ENCODE measurements at regions not wholly inside any gene's neighbourhood (a gene's known extent, or its start where the extent isn't known, plus 50 kb on each side); places are given as distances from the start of the nearest gene placed in this dataset.
A peak's percentile ranks its signal among the peaks of the same experiment; 100 is the strongest.
"Not testable (repeated sequence)": the region's sequence is repeated elsewhere in the genome, so short reads cannot be mapped to it uniquely, and the experiment has no call there.

GRCh38 chr14:22232933-22233332 lies 356.1 kb downstream of the DAD1 start:
- DNase-seq: no peak

DNA sequence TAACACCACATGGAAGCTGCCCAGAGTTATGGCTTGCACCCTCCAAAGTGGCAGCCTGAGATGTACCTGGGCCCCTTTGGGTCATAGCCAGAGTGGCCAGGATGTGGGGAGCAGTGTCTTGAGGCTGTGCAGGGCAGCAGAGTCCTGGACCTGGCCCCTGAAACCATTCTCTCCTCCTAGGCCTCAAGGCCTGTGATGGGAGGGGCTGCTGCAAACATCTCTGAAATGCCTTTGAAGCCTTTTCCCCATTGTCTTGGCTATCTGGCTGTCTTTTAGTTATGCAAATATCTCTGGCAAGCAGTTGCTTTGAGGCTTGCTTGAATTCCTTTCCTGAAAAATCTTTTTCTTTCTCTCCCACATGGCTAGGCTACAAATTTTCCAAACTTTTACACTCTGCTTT lies 356.5 kb downstream of the DAD1 start:
- no peak for DNase-seq

DNA sequence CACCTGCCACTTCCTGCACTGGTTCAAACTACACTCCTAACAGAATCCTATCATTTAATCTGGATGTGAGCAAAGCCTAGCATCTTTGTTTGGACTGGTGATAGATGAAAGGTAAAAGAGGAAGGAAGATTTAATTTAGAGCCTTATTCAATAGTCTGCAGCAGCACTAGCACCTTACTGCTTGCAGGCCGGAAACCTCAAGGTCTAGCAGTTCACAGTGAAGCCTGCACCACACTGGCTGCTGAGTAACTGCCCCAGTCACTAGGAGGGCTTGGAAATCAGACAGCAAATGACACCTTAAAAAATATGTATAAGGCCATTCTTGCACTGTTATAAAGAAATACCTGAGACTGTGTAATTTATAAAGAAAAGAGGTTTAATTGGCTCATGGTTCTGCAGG lies 358.0 kb downstream of the DAD1 start:
- DNase-seq: peak; percentile 44

DNA sequence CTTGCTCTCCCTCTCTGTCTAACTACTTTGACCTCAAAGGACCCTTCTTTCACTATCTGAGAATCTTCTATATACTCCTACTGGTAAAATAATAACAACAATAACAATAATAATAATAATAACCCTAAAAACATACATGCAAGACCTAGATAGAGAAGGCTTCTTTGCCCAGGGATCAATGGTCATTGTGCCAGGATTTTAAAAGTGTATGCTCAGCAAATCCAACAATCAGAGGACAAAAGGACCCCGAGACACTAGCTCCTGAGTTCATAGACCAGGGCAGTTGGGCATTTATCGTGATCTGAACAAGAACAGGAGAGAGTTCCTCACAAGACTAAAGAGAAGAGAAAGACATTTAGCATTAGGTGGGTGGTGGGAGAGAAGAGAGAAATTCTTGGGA lies 358.5 kb downstream of the DAD1 start:
- no peak for DNase-seq

DNA sequence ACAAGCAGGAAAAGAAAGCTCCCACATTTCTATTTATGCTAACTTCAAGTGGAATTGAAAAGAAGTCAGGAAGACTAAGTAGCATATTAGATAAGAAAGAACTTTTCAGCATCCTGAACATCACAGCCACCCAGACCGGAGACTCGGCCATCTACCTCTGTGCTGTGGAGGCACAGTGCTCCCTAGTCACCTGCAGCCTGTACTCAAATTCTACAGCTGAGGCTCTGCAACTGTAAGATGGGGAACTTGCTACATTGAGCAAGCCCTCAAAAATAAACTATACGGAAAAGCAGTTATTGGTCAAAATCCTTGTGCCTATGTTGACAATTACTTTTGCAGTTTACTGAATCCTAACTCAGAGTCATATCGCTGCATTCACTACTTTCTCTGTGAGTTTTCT lies 361.9 kb downstream of the DAD1 start:
- no peak for DNase-seq

DNA sequence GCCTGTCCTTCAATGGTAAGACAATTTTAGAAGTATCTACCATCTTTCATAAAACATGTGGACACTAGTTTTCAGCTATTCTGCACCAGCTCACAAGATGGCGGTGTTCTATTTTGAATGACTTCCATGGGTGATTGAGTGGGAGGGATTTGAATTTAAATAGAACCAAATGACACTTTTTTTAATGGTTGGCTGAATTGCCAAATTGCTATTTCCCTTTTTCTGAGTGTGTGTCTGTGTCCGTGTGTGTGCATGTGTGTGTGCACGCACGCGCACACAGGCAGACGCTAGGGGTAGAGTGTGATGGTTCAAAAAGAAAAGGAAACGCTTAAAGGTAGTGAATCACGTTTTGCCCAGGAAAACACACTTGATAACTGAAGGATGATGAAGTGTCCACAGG lies 362.6 kb downstream of the DAD1 start:
- peak; percentile 49 for DNase-seq

DNA sequence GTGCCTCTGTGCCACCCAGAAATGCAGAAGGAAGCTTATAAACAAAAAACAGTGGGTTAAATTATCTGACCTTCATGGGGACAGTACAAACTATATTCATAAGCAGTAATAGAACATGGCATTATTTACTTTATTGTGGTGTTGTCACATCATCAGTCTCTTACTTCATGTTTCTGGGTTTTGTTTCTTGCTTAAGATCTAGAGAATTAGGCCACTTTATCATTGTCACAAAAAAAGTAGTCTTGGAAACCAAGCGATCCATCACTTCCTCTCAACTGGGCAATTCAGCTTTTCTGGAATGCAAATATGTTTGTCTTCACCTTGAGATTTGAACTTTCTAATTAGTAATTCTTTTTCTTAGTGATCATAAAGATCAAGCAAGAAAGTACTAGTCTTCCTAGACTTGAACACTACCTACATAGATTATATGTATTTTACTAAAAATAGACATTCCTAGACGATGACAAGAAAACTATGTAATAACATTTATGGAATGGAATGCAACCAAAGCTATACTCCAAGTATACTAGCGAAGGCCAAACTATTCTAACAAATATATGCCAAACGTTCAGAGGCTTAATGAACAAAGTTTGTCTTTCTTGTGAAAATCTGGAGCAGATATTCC lies 363.4 kb downstream of the DAD1 start:
- DNase-seq: no peak

- no peak for DNase-seq
Observed at GRCh38 chr14:22221508-22221907, 367.5 kb downstream of the DAD1 start.

DNA sequence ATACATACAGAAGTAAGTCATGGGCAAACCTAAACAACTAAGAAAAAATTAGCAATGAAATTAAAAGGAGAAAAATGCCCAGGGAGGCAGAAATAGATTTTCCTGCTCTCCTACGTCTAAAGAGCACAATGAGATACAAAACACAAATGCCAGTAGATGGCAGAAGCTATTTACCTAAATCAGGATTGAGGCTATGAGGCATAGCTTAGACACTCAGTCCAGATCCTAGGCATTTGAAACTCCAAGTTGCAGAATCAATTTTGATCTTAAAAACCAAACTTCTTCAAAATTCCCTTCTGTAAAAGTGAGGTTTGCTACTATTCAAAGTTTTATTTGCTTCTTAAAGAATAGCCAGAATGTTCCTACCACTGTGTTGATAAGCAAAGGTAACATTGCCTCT lies 368.6 kb downstream of the DAD1 start:
- no peak for DNase-seq

DNA sequence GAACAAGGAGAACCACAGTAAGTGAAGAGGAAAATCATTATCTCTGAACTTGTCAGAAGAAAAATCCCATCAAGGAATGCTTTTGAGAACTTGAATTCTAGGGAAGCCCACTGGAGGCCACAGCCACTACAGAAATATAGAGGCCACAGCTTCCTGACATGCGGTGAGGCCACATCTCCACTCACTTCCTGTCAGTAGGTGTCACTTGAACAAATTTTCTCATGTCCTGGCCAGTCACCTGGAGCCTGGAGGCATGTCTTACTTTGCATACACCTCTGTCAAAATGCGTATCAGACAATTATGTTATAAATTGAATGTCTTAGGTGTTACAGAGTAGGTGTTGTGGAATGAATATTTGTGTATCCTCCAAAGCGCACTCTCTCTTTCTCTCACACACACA lies 370.3 kb downstream of the DAD1 start:
- no peak for DNase-seq

- no peak for DNase-seq
Observed at GRCh38 chr14:22213120-22213519, 375.9 kb downstream of the DAD1 start.

DNA sequence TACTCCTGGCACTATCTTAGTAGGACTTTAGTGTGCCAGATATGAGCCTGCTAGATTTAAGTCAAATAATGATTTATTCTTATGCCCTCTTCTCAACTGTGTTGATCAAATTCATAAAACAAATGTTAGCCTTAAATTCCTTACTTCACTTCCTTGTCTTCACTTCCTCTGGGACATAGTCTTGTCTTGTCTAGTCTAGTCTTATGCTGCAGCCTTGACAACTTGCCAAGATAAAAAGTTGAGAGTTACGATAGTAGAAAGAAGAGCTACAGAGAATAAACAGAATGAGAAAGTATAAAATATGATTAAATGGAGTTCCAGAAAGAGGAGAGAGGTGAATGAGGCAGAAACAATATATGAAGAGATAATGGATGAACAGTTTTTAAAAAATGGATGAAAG lies 378.1 kb downstream of the DAD1 start:
- no peak for DNase-seq

GRCh38 chr14:22210026-22210425 lies 379.0 kb downstream of the DAD1 start:
- DNase-seq: no peak

DNA sequence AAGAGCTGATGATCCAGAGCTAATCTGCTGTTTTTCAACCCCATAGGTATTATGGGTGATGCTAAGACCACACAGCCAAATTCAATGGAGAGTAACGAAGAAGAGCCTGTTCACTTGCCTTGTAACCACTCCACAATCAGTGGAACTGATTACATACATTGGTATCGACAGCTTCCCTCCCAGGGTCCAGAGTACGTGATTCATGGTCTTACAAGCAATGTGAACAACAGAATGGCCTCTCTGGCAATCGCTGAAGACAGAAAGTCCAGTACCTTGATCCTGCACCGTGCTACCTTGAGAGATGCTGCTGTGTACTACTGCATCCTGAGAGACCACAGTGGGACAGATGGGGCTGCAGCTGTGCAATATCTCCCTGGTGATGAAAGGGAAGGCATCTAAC lies 386.0 kb downstream of the DAD1 start:
- no peak for DNase-seq

DNA sequence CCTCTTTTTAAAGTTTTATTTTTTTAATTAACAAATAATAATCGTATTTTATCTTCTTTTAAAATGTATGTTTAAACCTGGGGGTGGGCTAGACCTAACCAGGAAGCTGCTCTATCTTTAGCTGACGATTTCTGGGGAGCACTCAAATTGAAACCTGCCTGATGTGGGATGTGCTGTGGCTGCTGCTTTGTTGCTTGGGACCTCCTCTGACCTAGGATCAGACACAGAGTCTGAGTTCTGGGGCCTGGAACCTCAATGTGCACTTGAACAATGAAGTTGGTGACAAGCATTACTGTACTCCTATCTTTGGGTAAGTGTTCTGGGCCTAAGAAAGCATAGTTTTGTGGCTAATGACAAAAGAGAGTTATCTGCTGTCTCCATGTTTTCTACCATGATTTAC lies 386.7 kb downstream of the DAD1 start:
- no peak for DNase-seq

DNA sequence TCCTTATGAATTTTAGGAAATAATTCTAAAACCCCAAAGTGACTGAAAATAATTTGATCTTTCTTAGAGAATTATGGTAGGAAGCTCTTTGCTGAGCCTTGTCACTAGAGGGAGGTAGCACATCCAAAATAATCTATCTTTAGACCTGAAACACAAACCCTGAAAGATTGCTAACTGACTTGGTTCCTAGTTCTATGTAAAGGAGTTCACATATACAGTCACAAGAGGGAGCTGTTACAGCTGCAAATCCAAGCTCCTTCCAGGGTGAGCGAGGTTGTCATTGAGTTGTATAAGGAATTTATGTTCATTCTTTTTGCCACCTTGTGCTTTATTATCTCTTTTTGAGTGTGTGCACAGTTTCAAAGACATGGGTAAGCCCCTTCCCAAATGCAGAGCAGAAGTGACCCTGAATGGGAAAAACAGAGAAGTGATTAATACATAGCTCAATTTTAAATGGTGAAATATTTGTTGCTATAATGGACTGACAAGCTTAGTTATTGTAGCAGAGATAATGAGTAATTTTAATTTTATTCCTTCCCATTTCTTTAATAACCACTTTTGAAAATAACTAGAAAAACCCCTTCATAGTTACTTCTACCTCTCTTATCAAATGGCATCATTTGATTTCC lies 387.9 kb downstream of the DAD1 start:
- no peak for DNase-seq

- not testable (repeated sequence) for DNase-seq
Observed at GRCh38 chr14:22200131-22200530, 388.9 kb downstream of the DAD1 start.

- no peak for DNase-seq
Observed at GRCh38 chr14:22194664-22195063, 394.4 kb downstream of the DAD1 start.

DNA sequence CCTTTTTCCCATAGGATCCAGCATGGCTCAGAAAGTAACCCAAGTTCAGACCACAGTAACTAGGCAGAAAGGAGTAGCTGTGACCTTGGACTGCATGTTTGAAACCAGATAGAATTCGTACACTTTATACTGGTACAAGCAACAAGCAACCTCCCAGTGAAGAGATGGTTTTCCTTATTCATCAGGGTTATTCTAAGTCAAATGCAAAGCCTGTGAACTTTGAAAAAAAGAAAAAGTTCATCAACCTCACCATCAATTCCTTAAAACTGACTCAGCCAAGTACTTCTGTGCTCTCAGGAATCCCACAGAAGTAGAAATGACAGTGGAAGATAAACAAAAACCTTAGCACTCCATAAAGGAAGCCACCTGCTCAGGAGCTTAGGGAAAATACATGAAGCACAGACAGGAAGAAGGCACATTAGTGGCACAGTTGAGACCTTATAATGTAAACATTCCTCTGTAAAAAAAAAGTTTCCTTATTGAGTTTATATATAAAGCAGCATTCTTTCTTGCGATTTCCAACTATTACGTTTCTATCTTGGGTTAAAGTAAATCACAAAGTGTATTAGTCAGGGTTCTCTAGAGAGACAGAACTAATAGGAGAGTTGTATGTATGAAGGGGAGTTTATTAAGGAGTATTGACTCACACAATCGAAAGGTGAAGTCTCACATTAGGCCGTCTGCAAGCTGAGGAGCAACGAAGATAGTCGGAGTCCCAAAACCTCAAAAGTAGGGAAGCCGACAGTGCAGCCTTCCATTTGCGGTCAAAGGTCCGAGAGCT lies 398.4 kb downstream of the DAD1 start:
- no peak for DNase-seq

- no peak for DNase-seq
Observed at GRCh38 chr14:22189881-22190280, 399.1 kb downstream of the DAD1 start.

DNA sequence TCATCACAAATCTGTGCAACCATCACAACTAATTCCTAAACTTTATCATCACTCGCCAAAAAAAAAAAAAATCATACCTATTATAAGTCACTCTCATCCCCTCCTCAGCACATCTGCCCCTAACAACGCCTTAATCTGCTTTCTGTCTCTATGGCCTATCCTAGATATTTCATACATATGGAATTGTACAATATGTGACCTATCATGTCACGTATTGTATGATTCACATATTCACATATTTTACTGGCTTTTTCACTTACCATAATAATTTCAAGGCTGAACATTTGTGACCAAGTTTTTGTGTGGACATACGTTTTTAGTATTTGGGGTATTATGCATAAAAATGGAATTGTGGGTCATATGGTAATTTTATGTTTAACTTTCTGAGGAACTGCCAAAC lies 400.7 kb downstream of the DAD1 start:
- no peak for DNase-seq

DNA sequence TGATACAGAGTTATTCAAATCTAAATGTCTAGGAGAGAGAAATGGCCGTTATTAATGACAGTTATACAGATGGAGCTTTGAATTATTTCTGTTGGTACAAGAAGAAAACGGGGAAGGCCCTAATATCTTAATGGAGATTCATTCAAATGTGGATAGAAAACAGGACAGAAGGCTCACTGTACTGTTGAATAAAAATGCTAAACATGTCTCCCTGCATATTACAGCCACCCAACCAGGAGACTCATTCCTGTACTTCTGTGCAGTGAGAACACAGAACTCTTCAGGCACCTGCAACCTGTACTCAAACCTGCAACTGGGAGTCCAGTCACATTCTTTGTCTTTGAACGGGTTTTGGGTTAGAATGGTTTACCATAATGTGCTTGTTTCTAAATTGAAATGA lies 403.2 kb downstream of the DAD1 start:
- no peak for DNase-seq

GRCh38 chr14:22185191-22185590 lies 403.8 kb downstream of the DAD1 start:
- DNase-seq: no peak

- no peak for DNase-seq
Observed at GRCh38 chr14:22184830-22185168, 404.2 kb downstream of the DAD1 start.
